ENCODE measurements at regions not wholly inside any gene's neighbourhood (a gene's known extent, or its start where the extent isn't known, plus 50 kb on each side); places are given as distances from the start of the nearest gene placed in this dataset.

- Mint-ChIP-seq H3K27me3 (no peaks in the 10 kb centered on the region), H3K36me3 (no peaks in the 10 kb centered on the region), H3K9me3 (peaks cover 0 to 1% (median 0%) of the 10 kb centered on the region in 3 donors), H3K27ac (no peak overlapping the region), H3K4me3 (no peak overlapping the region), H3K4me1 (no peaks in the 10 kb centered on the region)
Measured at GRCh38 chr18:68017385-68017784, 500.9 kb upstream of the DSEL start.

GRCh38 chr18:67997496-67997895 lies 481.0 kb upstream of the DSEL start:
- no peak overlapping the region for H3K4me3 Mint-ChIP-seq
- no peaks in the 10 kb centered on the region for H3K4me1 Mint-ChIP-seq
- H3K9me3 Mint-ChIP-seq = peaks cover 0 to 10% (median 0%) of the 10 kb centered on the region in 3 donors
- H3K36me3 Mint-ChIP-seq = no peaks in the 10 kb centered on the region
- H3K27me3 Mint-ChIP-seq = no peaks in the 10 kb centered on the region
- H3K27ac Mint-ChIP-seq = no peak overlapping the region

- Mint-ChIP-seq H3K36me3 (no peaks in the 10 kb centered on the region), H3K4me1 (no peaks in the 10 kb centered on the region), H3K9me3 (peaks cover 0 to 10% (median 0%) of the 10 kb centered on the region in 3 donors), H3K27me3 (no peaks in the 10 kb centered on the region), H3K4me3 (no peak overlapping the region), H3K27ac (no peak overlapping the region)
Measured at GRCh38 chr18:67995769-67996168, 479.2 kb upstream of the DSEL start.

GRCh38 chr18:67980241-67980640 lies 463.7 kb upstream of the DSEL start:
- H3K9me3 Mint-ChIP-seq = peaks cover 3% of the 10 kb centered on the region in 3 donors
- H3K27me3 Mint-ChIP-seq = no peaks in the 10 kb centered on the region
- no peak overlapping the region for H3K27ac Mint-ChIP-seq
- no peak overlapping the region for H3K4me3 Mint-ChIP-seq
- no peaks in the 10 kb centered on the region for H3K36me3 Mint-ChIP-seq
- no peaks in the 10 kb centered on the region for H3K4me1 Mint-ChIP-seq

GRCh38 chr18:67977067-67977616 lies 460.6 kb upstream of the DSEL start:
- Mint-ChIP-seq H3K36me3 (no peaks in the 10 kb centered on the region), H3K27me3 (no peaks in the 10 kb centered on the region), H3K9me3 (peaks cover 0 to 1% (median 0%) of the 10 kb centered on the region in 3 donors), H3K4me1 (no peaks in the 10 kb centered on the region), H3K27ac (no peak overlapping the region), H3K4me3 (no peak overlapping the region)

- H3K36me3 Mint-ChIP-seq = no peaks in the 10 kb centered on the region
- no peak overlapping the region for H3K4me3 Mint-ChIP-seq
- no peak overlapping the region for H3K27ac Mint-ChIP-seq
- H3K9me3 Mint-ChIP-seq = peaks cover 0 to 9% (median 1%) of the 10 kb centered on the region in 3 donors
- no peaks in the 10 kb centered on the region for H3K27me3 Mint-ChIP-seq
- H3K4me1 Mint-ChIP-seq = no peaks in the 10 kb centered on the region
Measured at GRCh38 chr18:67973916-67974315, 457.4 kb upstream of the DSEL start.

- Mint-ChIP-seq H3K4me3 (no peak overlapping the region), H3K36me3 (no peaks in the 10 kb centered on the region), H3K9me3 (peaks cover 0 to 9% (median 3%) of the 10 kb centered on the region in 3 donors), H3K4me1 (no peaks in the 10 kb centered on the region), H3K27ac (no peak overlapping the region), H3K27me3 (no peaks in the 10 kb centered on the region)
Measured at GRCh38 chr18:67969458-67969857, 452.9 kb upstream of the DSEL start.

GRCh38 chr18:67966224-67966623 lies 449.7 kb upstream of the DSEL start:
- H3K27me3 Mint-ChIP-seq = no peaks in the 10 kb centered on the region
- H3K9me3 Mint-ChIP-seq = peaks cover 0 to 9% (median 2%) of the 10 kb centered on the region in 3 donors
- H3K4me1 Mint-ChIP-seq = no peaks in the 10 kb centered on the region
- no peaks in the 10 kb centered on the region for H3K36me3 Mint-ChIP-seq
- H3K27ac Mint-ChIP-seq = no peak overlapping the region
- H3K4me3 Mint-ChIP-seq = no peak overlapping the region

GRCh38 chr18:67964462-67964861 lies 447.9 kb upstream of the DSEL start:
- Mint-ChIP-seq H3K9me3 (peaks cover 0 to 2% (median 0%) of the 10 kb centered on the region in 3 donors), H3K4me1 (no peaks in the 10 kb centered on the region), H3K27me3 (no peaks in the 10 kb centered on the region), H3K4me3 (no peak overlapping the region), H3K36me3 (no peaks in the 10 kb centered on the region), H3K27ac (no peak overlapping the region)

- H3K27ac Mint-ChIP-seq = no peak overlapping the region
- H3K4me3 Mint-ChIP-seq = no peak overlapping the region
- H3K4me1 Mint-ChIP-seq = no peaks in the 10 kb centered on the region
- no peaks in the 10 kb centered on the region for H3K36me3 Mint-ChIP-seq
- no peaks in the 10 kb centered on the region for H3K27me3 Mint-ChIP-seq
- H3K9me3 Mint-ChIP-seq = no peaks in the 10 kb centered on the region
Measured at GRCh38 chr18:67961701-67962440, 445.4 kb upstream of the DSEL start.

- Mint-ChIP-seq H3K27ac (no peak overlapping the region), H3K9me3 (no peaks in the 10 kb centered on the region), H3K4me3 (no peak overlapping the region), H3K27me3 (no peaks in the 10 kb centered on the region), H3K36me3 (no peaks in the 10 kb centered on the region), H3K4me1 (no peaks in the 10 kb centered on the region)
Measured at GRCh38 chr18:67957684-67958083, 441.2 kb upstream of the DSEL start.

- Mint-ChIP-seq H3K27ac (no peak overlapping the region), H3K27me3 (no peaks in the 10 kb centered on the region), H3K9me3 (no peaks in the 10 kb centered on the region), H3K36me3 (no peaks in the 10 kb centered on the region), H3K4me3 (no peak overlapping the region), H3K4me1 (no peaks in the 10 kb centered on the region)
Measured at GRCh38 chr18:67954594-67954993, 438.1 kb upstream of the DSEL start.

- no peak overlapping the region for H3K4me3 Mint-ChIP-seq
- no peak overlapping the region for H3K27ac Mint-ChIP-seq
- no peaks in the 10 kb centered on the region for H3K36me3 Mint-ChIP-seq
- H3K27me3 Mint-ChIP-seq = no peaks in the 10 kb centered on the region
- no peaks in the 10 kb centered on the region for H3K9me3 Mint-ChIP-seq
- H3K4me1 Mint-ChIP-seq = no peaks in the 10 kb centered on the region
Measured at GRCh38 chr18:67951137-67951536, 434.6 kb upstream of the DSEL start.

- no peaks in the 10 kb centered on the region for H3K27me3 Mint-ChIP-seq
- no peak overlapping the region for H3K27ac Mint-ChIP-seq
- H3K4me3 Mint-ChIP-seq = no peak overlapping the region
- no peaks in the 10 kb centered on the region for H3K4me1 Mint-ChIP-seq
- H3K36me3 Mint-ChIP-seq = no peaks in the 10 kb centered on the region
- H3K9me3 Mint-ChIP-seq = peaks cover 3 to 5% (median 3%) of the 10 kb centered on the region in 3 donors
Measured at GRCh38 chr18:67938660-67939059, 422.1 kb upstream of the DSEL start.

- Mint-ChIP-seq H3K27ac (no peak overlapping the region), H3K4me1 (no peaks in the 10 kb centered on the region), H3K36me3 (no peaks in the 10 kb centered on the region), H3K27me3 (no peaks in the 10 kb centered on the region), H3K4me3 (no peak overlapping the region), H3K9me3 (peaks cover 0 to 3% (median 2%) of the 10 kb centered on the region in 3 donors)
Measured at GRCh38 chr18:67935638-67936037, 419.1 kb upstream of the DSEL start.

GRCh38 chr18:67933271-67933670 lies 416.8 kb upstream of the DSEL start:
- H3K4me3 Mint-ChIP-seq = no peak overlapping the region
- H3K9me3 Mint-ChIP-seq = peaks cover 0 to 2% (median under 1%) of the 10 kb centered on the region in 3 donors
- no peaks in the 10 kb centered on the region for H3K27me3 Mint-ChIP-seq
- H3K4me1 Mint-ChIP-seq = no peaks in the 10 kb centered on the region
- H3K27ac Mint-ChIP-seq = no peak overlapping the region
- H3K36me3 Mint-ChIP-seq = no peaks in the 10 kb centered on the region
